GM18505 (cell line): ENCODE measurements at regions not wholly inside any gene's neighbourhood (a gene's known extent, or its start where the extent isn't known, plus 50 kb on each side); places are given as distances from the start of the nearest gene placed in this dataset.

Experiments used
- ATAC-seq: cut with Tn5 transposase; IDR thresholded peaks from one replicate; pipeline ENCODE4 v1.9.1; 2021; ENCODE audit not compliant: unreplicated experiment
- POLR2A ChIP-seq: IDR thresholded peaks from 4 replicates; pipeline ENCODE4 v1.6.1; 2011; ENCODE audit warnings: borderline replicate concordance; ENCODE audit not compliant: insufficient read depth, insufficient read length; ENCODE audit errors: extremely low read depth

- ATAC-seq: no peak
Observed at GRCh38 chr4:136277741-136278140, 1254.6 kb downstream of the PCDH18 start.

GRCh38 chr4:136246876-136247275 is 1285.4 kb downstream of the PCDH18 start:
- TF ChIP-seq POLR2A: no peak
- no peak for ATAC-seq

More at GRCh38 chr4:136277741-136278140, 1254.6 kb downstream of the PCDH18 start:
- no peak for TF ChIP-seq POLR2A

- TF ChIP-seq POLR2A: no peak
- no peak for ATAC-seq
Observed at GRCh38 chr4:136241221-136241986, 1290.9 kb downstream of the PCDH18 start.

DNA sequence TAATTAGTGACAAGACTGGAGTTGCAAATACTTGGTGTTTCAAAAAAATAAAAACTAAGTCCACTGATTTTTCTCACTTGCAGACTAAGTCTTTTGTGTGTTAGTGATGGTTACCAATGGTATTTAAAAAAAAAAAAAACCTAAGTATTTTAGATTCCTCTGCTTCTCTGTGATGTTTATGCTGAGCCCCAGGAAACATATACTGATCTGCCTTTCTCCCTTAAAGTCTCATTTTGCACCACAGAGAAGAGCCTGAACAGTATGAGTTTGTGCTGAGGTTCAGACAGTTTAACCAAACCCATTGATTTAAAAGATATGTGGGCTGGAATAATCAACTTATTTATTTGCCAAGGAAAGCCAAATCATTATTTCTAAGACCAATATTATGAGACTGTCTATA is 1305.0 kb downstream of the PCDH18 start:
- TF ChIP-seq POLR2A: no peak
- no peak for ATAC-seq

DNA sequence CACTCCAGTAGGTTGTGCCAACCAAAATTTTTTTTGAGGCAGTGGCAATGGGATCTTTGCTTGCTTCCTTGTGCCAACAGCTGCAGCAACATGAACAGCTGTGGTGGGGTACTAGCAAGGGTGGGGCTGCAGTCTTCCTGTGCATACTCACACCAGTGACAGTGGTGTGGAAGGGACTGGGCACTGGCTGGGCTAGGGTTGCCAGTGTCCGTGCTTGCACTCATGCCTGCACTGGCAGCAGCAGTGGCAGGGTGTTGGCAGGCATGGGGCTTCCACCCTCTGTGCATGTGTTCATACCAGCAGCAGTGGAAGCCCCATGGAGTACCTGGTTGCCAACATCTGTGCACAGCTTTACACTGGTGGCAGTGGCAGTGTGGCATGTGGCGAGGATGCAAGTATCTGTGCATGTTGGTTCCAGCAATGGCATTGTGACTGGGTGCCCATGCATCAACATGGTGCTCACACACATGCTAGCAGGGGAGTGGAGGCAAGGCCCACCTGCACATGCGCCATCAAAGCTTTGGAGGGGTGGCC is 1312.6 kb downstream of the PCDH18 start:
- ATAC-seq: no peak
- TF ChIP-seq POLR2A: no peak

DNA sequence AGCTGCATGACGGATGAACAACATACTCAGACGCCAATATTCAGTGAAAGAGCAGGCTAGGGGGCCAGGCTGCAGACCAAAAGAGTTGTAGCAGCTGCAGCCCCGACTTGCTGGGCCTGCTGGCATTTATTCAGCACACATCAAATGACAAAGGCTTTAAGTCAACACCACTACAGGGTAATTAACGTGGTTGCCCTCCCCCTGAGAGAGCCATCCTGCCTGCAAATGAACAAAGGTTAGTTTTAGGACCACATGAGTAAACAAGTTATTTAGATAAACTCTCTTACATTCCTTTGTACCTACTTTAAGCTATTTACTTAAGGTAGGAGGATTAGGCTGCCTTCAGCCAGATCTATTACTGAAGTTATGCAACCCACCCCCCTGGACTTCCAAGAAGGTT is 1329.1 kb downstream of the PCDH18 start:
- TF ChIP-seq POLR2A: no peak
- no peak for ATAC-seq

- ATAC-seq: no peak
- TF ChIP-seq POLR2A: no peak
Observed at GRCh38 chr4:136198358-136198757, 1333.9 kb downstream of the PCDH18 start.

DNA sequence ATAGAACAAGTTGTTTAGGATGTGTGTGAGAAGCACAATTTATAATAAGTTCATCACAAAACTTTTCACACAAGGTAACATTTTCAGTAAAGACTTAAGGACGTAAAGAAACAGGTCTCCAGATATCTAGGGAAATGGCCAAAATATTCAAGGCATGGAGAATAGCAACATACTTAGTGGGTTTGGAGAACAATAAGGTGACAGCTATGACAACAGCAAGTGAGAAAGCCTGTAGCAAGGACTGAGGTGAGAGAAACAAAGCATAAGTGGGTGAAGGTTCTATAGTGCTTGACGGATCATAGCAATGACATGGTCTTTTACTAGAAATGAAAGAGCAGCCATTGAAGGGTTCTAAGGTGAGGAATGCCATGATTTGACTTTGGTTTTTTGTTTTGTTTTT is 1337.3 kb downstream of the PCDH18 start:
- ATAC-seq: no peak

DNA sequence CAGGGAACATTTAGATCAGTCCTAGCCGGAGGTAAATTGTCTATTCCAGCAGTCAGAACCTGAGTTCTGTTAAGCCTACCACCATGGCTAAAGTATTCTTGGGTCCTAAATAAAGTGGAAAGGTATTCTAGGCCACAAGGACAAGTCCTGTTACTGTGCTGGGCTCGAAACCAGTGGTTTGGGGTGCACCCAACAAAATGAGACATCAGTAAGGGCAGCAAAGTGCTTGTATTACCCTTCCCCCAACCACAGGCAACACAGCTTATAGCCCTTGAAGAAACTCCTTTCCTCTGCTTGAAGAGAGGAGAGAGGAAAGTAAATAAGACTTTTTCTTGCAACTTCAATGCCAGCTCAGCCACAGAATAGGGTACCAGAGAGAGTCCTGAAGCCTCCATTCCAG is 1345.6 kb downstream of the PCDH18 start:
- ATAC-seq: no peak
- no peak for TF ChIP-seq POLR2A

More for the DNA sequence above, 1337.3 kb downstream of the PCDH18 start:
- no peak for TF ChIP-seq POLR2A

DNA sequence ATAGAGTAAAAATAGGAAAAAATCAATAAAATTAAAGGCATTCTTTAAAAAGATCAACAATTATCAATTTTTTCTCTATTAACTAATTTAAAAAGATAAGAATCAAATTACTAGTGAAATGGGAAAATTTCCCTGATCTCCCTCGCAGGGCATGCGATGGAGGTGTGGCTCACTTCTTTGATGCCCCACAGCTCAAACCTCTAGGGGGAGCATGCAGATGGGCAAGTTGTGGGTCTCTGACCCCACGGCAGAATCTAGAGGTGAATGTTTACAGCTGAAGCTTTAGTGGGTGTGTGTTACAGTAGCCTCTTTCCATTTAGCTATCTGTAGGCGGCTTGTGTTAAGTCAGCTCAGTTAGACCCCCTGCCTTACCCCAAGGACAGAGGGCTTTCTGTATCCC is 1348.8 kb downstream of the PCDH18 start:
- no peak for ATAC-seq
- TF ChIP-seq POLR2A: no peak

GRCh38 chr4:136156947-136157346 is 1375.3 kb downstream of the PCDH18 start:
- TF ChIP-seq POLR2A: no peak
- ATAC-seq: no peak

DNA sequence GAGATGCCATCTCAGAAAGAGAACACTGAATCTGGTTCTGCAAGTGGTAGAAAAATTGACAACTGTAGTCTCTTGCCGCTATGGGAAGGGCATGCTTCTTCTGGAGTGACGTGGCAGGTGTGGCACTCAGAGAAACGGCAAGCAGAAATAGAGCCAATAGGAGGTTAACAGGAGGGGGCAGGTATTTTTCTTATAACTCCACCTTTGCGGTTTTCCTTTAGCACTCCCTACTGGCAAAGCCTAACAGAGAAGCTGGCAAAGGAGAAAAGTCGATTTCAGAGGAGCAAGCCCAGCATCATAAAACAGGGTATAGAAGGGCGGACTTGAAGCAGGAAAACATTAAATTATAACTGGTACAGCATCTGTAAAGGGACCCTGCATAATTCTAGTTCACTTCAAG is 1382.2 kb downstream of the PCDH18 start:
- ATAC-seq: no peak
- no peak for TF ChIP-seq POLR2A

DNA sequence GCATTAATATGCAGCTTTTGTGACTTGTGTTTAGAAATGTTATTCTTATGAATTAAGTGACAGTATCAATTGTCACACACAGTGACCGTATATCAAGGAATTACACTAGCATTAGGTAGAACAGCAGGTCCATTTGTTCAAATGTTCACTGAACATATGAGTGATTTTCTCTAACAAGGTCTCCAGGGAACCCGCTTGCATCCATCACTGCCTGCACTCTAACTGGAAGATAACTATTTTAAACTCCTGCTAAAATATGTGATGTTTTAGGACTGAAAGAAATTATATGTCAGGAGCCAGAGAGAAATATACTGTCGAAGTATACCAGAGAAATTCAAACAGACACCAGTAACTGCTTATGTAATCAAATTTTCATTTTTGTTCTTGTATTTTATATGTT is 1395.7 kb downstream of the PCDH18 start:
- ATAC-seq: no peak
- TF ChIP-seq POLR2A: no peak

- no peak for TF ChIP-seq POLR2A
- ATAC-seq: no peak
Observed at GRCh38 chr4:136124251-136124745, 1408.0 kb downstream of the PCDH18 start.
